Endothelial cell of umbilical vein (primary cell): ENCODE measurements at regions not wholly inside any gene's neighbourhood (a gene's known extent, or its start where the extent isn't known, plus 50 kb on each side); places are given as distances from the start of the nearest gene placed in this dataset.

Experiments used
- BruUV-seq: library from RNA; stranded (reverse); fragments of 400-500 nt; replicated peaks from 2 replicates; lab custom pipeline; 2021; lab: Mats Ljungman, UMichigan
- CTCF ChIA-PET: fragments of 300-600, 350-600 bp; sonication (Branson Sonifier 250); formaldehyde crosslinking; loops from one replicate; lab custom pipeline; 2021; ENCODE audit warnings: antibody characterized with exemption, inconsistent platforms; lab: Charles Lee
- POLR2A ChIA-PET: fragments of 300-600, 350-600 bp; sonication (Branson Sonifier 250); formaldehyde crosslinking; loops from one replicate; lab custom pipeline; 2021; ENCODE audit warnings: antibody characterized with exemption, inconsistent platforms; lab: Charles Lee
- DNase-seq: peaks from one replicate; pipeline ENCODE4 v3.0.0-alpha.2; 2011; ENCODE audit warnings: low read depth, low spot score
- FAIRE-seq: peaks from 2 replicates; lab custom pipeline; 2011; peaks lifted over from hg19 to GRCh38; lab: Jason Lieb, UNC
- H2AFZ ChIP-seq: 2 replicates; pipeline ENCODE4 v1.6.0; 2012; ENCODE audit warnings: low read depth, low read length, control low read depth, inconsistent platforms
- H3K27ac ChIP-seq: 2 replicates; pipeline ENCODE4 v1.5.1; 2011; ENCODE audit warnings: low read depth, mild to moderate bottlenecking, control low read depth, low read length, moderate library complexity; ENCODE audit not compliant: insufficient read depth
- H3K27me3 ChIP-seq, 2 experiments: 2 replicates each; pipeline versions ENCODE4 v1.6.0 to v1.6.1; 2011; ENCODE audit warnings: low read length in 2 of 2, mixed read lengths in 1 of 2; ENCODE audit not compliant: control insufficient read depth in 2 of 2, insufficient read depth in 2 of 2
- H3K36me3 ChIP-seq, 2 experiments: 2 replicates in 1 of 2; 3 replicates in 1 of 2; pipeline ENCODE4 v1.5.1; 2011; ENCODE audit warnings: low read length in 2 of 2, mild to moderate bottlenecking in 1 of 2, moderate library complexity in 1 of 2; ENCODE audit not compliant: control insufficient read depth in 2 of 2, insufficient read depth in 2 of 2; ENCODE audit errors: extremely low read depth in 1 of 2
- H3K4me1 ChIP-seq: 3 replicates; pipeline ENCODE4 v1.5.1; 2011; ENCODE audit warnings: mild to moderate bottlenecking, low read length; ENCODE audit not compliant: control insufficient read depth, insufficient read depth; ENCODE audit errors: extremely low read depth
- H3K4me2 ChIP-seq: 2 replicates; pipeline ENCODE4 v1.6.1; 2011; ENCODE audit warnings: low read length, control low read depth, mixed read lengths; ENCODE audit not compliant: insufficient read depth
- H3K4me3 ChIP-seq, 3 experiments: fragments of 200-600 bp in 1 of 3; sonication (generic), shearing (Covaris generic) in 1 of 3; replicated peaks in 1 of 3; 2 replicates each; pipeline ENCODE4 v1.5.1; 2011 to 2016; ENCODE audit warnings: control low read depth in 3 of 3, low read length in 3 of 3, mild to moderate bottlenecking in 2 of 3, inconsistent platforms in 1 of 3, low read depth in 1 of 3, moderate library complexity in 1 of 3; ENCODE audit not compliant: insufficient read depth in 1 of 3
- H3K79me2 ChIP-seq: 2 replicates; pipeline ENCODE4 v1.6.0; 2012; ENCODE audit warnings: low read length, inconsistent platforms; ENCODE audit not compliant: control insufficient read depth, insufficient read depth
- H3K9ac ChIP-seq: replicated peaks from 2 replicates; pipeline ENCODE3; 2011; ENCODE audit warnings: low read length, control low read depth; ENCODE audit not compliant: insufficient read depth; ENCODE audit errors: extremely low read depth
- H3K9me1 ChIP-seq: replicated peaks from 3 replicates; pipeline ENCODE4 v1.6.0; 2011; ENCODE audit warnings: mild to moderate bottlenecking, low read length; ENCODE audit not compliant: control insufficient read depth, insufficient read depth; ENCODE audit errors: extremely low read depth
- H3K9me3 ChIP-seq: replicated peaks from 2 replicates; pipeline ENCODE4 v1.5.1; 2012; ENCODE audit warnings: low read length, inconsistent platforms; ENCODE audit not compliant: control insufficient read depth, insufficient read depth
- H4K20me1 ChIP-seq: replicated peaks from 2 replicates; pipeline ENCODE3; 2011; ENCODE audit warnings: mild to moderate bottlenecking, low read length; ENCODE audit not compliant: control insufficient read depth, insufficient read depth; ENCODE audit errors: extremely low read depth
- EZH2 ChIP-seq: IDR thresholded peaks from 2 replicates; pipeline ENCODE4 v1.6.1; 2012; ENCODE audit warnings: borderline replicate concordance, low read depth, mild to moderate bottlenecking, moderate library complexity, low read length, inconsistent platforms; ENCODE audit not compliant: severe bottlenecking
- FOS ChIP-seq: IDR thresholded peaks from 2 replicates; pipeline ENCODE4 v1.6.1; 2011; ENCODE audit warnings: mild to moderate bottlenecking, low read length, moderate library complexity, borderline replicate concordance; ENCODE audit not compliant: insufficient read depth
- GATA2 ChIP-seq: IDR thresholded peaks from 2 replicates; pipeline ENCODE4 v1.7.0; 2011; ENCODE audit warnings: low read depth, mild to moderate bottlenecking, moderate library complexity, mixed read lengths, low read length; ENCODE audit not compliant: insufficient read length, insufficient read depth
- JUN ChIP-seq: IDR thresholded peaks from 2 replicates; pipeline ENCODE4 v1.6.1; 2011; ENCODE audit warnings: borderline replicate concordance, low read depth; ENCODE audit not compliant: insufficient read length, insufficient read depth
- MYC ChIP-seq: IDR thresholded peaks from one replicate; pipeline ENCODE4 v1.6.1; 2011; ENCODE audit warnings: mild to moderate bottlenecking, low read depth, low read length
- POLR2A ChIP-seq: IDR thresholded peaks from 2 replicates; pipeline ENCODE4 v1.6.1; 2012; ENCODE audit warnings: low read depth, mild to moderate bottlenecking, control low read depth, low read length
- dilution Hi-C: fragments of 300-500 bp; cut with MboI; formaldehyde crosslinking; loops from one replicate; pipeline ENCODE4 v1.15.0; 2019; ENCODE audit warnings: low sequenced_read_pairs; ENCODE audit not compliant: extremely low pct_ligation_motif_present
- intact Hi-C: fragments of 100-400 bp; cut with micrococcal nuclease; formaldehyde crosslinking; loops from one replicate; pipeline ENCODE4 v1.10.0; 2022
- TF ChIP-seq, protein P1 (sequence below): IDR thresholded peaks from 2 replicates; pipeline ENCODE4 v1.6.1; 2011; ENCODE audit not compliant: insufficient read depth, insufficient read length
- TF ChIP-seq, protein P2 (sequence below), 2 donors: IDR thresholded peaks; 1 replicate in 1 of 2; 2 replicates in 1 of 2; pipeline ENCODE4 v1.5.1; 2011; ENCODE audit warnings: low read length in 2 of 2, mild to moderate bottlenecking in 2 of 2, moderate library complexity in 2 of 2, control low read depth in 1 of 2, inconsistent platforms in 1 of 2, low read depth in 1 of 2; ENCODE audit not compliant: insufficient read depth in 1 of 2; ENCODE audit errors: extremely low read depth in 1 of 2

DNA sequence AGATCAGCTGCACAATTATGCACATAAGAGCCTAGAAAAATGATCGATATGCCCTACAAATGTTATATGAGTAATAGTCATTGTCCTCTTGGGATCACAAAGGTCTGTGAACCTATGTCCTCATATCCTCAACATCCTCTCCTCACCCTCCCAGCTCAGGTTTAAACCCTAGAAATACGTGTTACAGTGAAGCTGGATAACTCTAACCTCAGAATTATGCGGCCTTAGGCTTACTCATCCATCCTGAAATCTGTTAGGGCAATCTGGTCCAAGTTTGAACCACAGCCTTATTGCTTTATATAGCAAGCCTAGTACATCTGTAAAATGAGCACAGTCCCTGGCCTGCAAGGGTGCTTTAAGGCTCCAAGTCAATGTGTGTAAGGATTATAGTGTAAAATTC, 84.2 kb upstream of the FRMD4A start:
- CTCF ChIA-PET, result interaction anchor here (1.0 kb wide), 1 partner anchor 15 kb away, joined by 4 read pairs; no protein-coding TSS in a partner anchor
- no peak overlapping the region for H2AFZ ChIP-seq
- DNase-seq (no peak), FAIRE-seq (no peak)
- TF ChIP-seq GATA2, result no peak
- BruUV-seq, result no TSS peak
- H3K27ac ChIP-seq, result no peak overlapping the region
- intact Hi-C loops, result no loop called here
- no peaks in the 10 kb centered on the region for H3K4me1 ChIP-seq
- POLR2A ChIA-PET, result no interaction called here
- H4K20me1 ChIP-seq, result no peaks in the 10 kb centered on the region
- dilution Hi-C loops, result no loop called here
- H3K4me2 ChIP-seq, result no peak overlapping the region
- peaks cover 8 to 18% of the 10 kb centered on the region in 2 experiments for H3K27me3 ChIP-seq
- no peaks in the 10 kb centered on the region for H3K79me2 ChIP-seq
- H3K9me3 ChIP-seq, result no peaks in the 10 kb centered on the region
- H3K4me3 ChIP-seq, result no peak overlapping the region
- no peaks in the 10 kb centered on the region for H3K9me1 ChIP-seq
- no peak overlapping the region for H3K9ac ChIP-seq
- no peaks in the 10 kb centered on the region for H3K36me3 ChIP-seq

DNA sequence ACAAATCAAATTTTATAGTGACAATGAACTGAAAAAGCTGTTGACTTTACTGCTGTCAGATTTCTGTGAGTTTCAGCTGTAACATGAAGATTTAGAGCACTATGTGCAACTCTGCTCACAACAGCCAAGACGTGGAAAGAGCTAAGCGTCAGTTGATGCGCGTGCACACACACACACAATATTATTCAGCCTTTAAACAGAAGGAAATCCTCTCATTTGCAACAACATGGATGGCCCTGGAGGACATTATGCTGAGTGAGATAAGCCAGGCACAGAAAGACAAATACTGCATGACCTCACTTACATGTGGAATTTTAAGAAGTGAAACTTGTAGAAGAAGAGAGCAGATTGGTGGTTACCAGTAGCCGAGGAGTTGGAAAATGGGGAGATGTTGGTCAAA, 82.8 kb upstream of the FRMD4A start:
- H3K9me1 ChIP-seq, result no peaks in the 10 kb centered on the region
- no peak overlapping the region for H3K27ac ChIP-seq
- no peaks in the 10 kb centered on the region for H3K9me3 ChIP-seq
- POLR2A ChIA-PET, result no interaction called here
- DNase-seq (no peak), FAIRE-seq (no peak)
- no peak overlapping the region for H3K4me3 ChIP-seq
- H3K9ac ChIP-seq, result no peak overlapping the region
- H2AFZ ChIP-seq, result no peak overlapping the region
- no peaks in the 10 kb centered on the region for H3K36me3 ChIP-seq
- no peak for TF ChIP-seq POLR2A
- no peak for TF ChIP-seq EZH2
- TF ChIP-seq, protein P1, sequence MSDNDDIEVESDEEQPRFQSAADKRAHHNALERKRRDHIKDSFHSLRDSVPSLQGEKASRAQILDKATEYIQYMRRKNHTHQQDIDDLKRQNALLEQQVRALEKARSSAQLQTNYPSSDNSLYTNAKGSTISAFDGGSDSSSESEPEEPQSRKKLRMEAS, result no peak
- TF ChIP-seq MYC, result no peak
- no peak for TF ChIP-seq FOS
- TF ChIP-seq, protein P2, sequence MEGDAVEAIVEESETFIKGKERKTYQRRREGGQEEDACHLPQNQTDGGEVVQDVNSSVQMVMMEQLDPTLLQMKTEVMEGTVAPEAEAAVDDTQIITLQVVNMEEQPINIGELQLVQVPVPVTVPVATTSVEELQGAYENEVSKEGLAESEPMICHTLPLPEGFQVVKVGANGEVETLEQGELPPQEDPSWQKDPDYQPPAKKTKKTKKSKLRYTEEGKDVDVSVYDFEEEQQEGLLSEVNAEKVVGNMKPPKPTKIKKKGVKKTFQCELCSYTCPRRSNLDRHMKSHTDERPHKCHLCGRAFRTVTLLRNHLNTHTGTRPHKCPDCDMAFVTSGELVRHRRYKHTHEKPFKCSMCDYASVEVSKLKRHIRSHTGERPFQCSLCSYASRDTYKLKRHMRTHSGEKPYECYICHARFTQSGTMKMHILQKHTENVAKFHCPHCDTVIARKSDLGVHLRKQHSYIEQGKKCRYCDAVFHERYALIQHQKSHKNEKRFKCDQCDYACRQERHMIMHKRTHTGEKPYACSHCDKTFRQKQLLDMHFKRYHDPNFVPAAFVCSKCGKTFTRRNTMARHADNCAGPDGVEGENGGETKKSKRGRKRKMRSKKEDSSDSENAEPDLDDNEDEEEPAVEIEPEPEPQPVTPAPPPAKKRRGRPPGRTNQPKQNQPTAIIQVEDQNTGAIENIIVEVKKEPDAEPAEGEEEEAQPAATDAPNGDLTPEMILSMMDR (IDR thresholded peaks at IDR 0.05; ENCODE audit: extremely low read depth in 1 of 2, insufficient read depth in 1 of 2, low read depth in 1 of 2, low read length in 2 of 2), result no peak
- no peak for TF ChIP-seq JUN
- H3K27me3 ChIP-seq, result peaks cover 8 to 19% of the 10 kb centered on the region in 2 experiments
- dilution Hi-C loops, result no loop called here
- BruUV-seq, result no TSS peak
- CTCF ChIA-PET, result no interaction called here
- no peaks in the 10 kb centered on the region for H3K4me1 ChIP-seq
- H3K4me2 ChIP-seq, result no peak overlapping the region
- intact Hi-C loops, result no loop called here
- no peaks in the 10 kb centered on the region for H3K79me2 ChIP-seq
- H4K20me1 ChIP-seq, result no peaks in the 10 kb centered on the region
